GM12878 (cell line): ENCODE measurements at regions not wholly inside any gene's neighbourhood (a gene's known extent, or its start where the extent isn't known, plus 50 kb on each side); places are given as distances from the start of the nearest gene placed in this dataset.

ENCODE experiments used
- ATAC-seq: fragments of 200-7000 bp; cut with Tn5 transposase; 3 replicates; pipeline ENCODE4 v1.9.1; 2020; ENCODE audit warnings: mild to moderate bottlenecking, moderate library complexity
- BruUV-seq: library from RNA; stranded (reverse); fragments of 400-500 nt; replicated peaks from 2 replicates; lab custom pipeline; 2021; lab: Mats Ljungman, UMichigan
- CTCF ChIA-PET: fragments of 300-600 bp; sonication (Branson Sonifier 250); formaldehyde crosslinking; extraction: SDS; loops from one replicate; lab custom pipeline; 2021; ENCODE audit warnings: inconsistent platforms; lab: Yijun Ruan, JAX
- POLR2A ChIA-PET: fragments of 350-600 bp; formaldehyde crosslinking; extraction: SDS; loops from one replicate; lab custom pipeline; 2021; ENCODE audit warnings: inconsistent platforms; lab: Charles Lee
- RAD21 ChIA-PET: fragments of 300-600 bp; sonication (Branson Sonifier 250); formaldehyde crosslinking; loops from one replicate; lab custom pipeline; 2023; ENCODE audit warnings: antibody characterized with exemption; ENCODE audit not compliant: unreplicated experiment; lab: Charles Lee
- SMC1A ChIA-PET: fragments of 300-600 bp; sonication (Branson Sonifier 250); formaldehyde crosslinking; loops from one replicate; lab custom pipeline; 2023; ENCODE audit not compliant: unreplicated experiment, uncharacterized antibody; lab: Charles Lee
- DNase-seq: peaks from one replicate; pipeline ENCODE4 v3.0.0-alpha.2; 2011; ENCODE audit warnings: low read depth, low spot score
- FAIRE-seq: peaks from 3 replicates; lab custom pipeline; 2011; peaks lifted over from hg19 to GRCh38; lab: Jason Lieb, UNC
- H2AFZ ChIP-seq: 2 replicates; pipeline ENCODE4 v1.6.0; 2011; ENCODE audit warnings: low read depth, low read length, control low read depth; ENCODE audit not compliant: control insufficient read depth
- H3K27ac ChIP-seq: 2 replicates; pipeline ENCODE4 v1.5.1; 2011; ENCODE audit warnings: control low read depth; ENCODE audit not compliant: control insufficient read depth, insufficient read depth
- H3K27me3 ChIP-seq, 2 experiments: replicated peaks in 1 of 2; 2 replicates each; pipeline versions ENCODE4 v1.6.0 to v1.6.1; 2011; ENCODE audit warnings: low read length in 1 of 2; ENCODE audit not compliant: control insufficient read depth in 2 of 2, insufficient read depth in 2 of 2
- H3K36me3 ChIP-seq, 2 experiments: 2 replicates each; pipeline ENCODE4 v1.5.1; 2011; ENCODE audit warnings: low read length in 1 of 2; ENCODE audit not compliant: control insufficient read depth in 2 of 2, insufficient read depth in 2 of 2
- H3K4me1 ChIP-seq: 2 replicates; pipeline ENCODE4 v1.6.1; 2011; ENCODE audit warnings: mild to moderate bottlenecking, low read length, moderate library complexity, mixed read lengths; ENCODE audit not compliant: control insufficient read depth, insufficient read depth
- H3K4me2 ChIP-seq: 2 replicates; pipeline ENCODE4 v1.6.0; 2011; ENCODE audit warnings: control low read depth; ENCODE audit not compliant: control insufficient read depth, insufficient read depth
- H3K4me3 ChIP-seq: fragments of 200-600 bp; sonication (generic); 2 replicates; pipeline ENCODE4 v1.5.1; 2016
- H3K79me2 ChIP-seq: 2 replicates; pipeline ENCODE4 v1.6.0; 2011; ENCODE audit warnings: low read length; ENCODE audit not compliant: control insufficient read depth, insufficient read depth
- H3K9ac ChIP-seq: 2 replicates; pipeline ENCODE4 v1.8.0; 2011; ENCODE audit warnings: low read length, control low read depth, mixed read lengths; ENCODE audit not compliant: control insufficient read depth, insufficient read depth
- H3K9me3 ChIP-seq: replicated peaks from 3 replicates; pipeline ENCODE4 v1.5.1; 2011; ENCODE audit warnings: mild to moderate bottlenecking, low read length; ENCODE audit not compliant: control insufficient read depth, insufficient read depth
- H4K20me1 ChIP-seq: 2 replicates; pipeline ENCODE4 v1.6.0; 2011; ENCODE audit not compliant: control insufficient read depth, insufficient read depth
- CHD1 ChIP-seq: IDR thresholded peaks from 2 replicates; pipeline ENCODE4 v1.6.1; 2012; ENCODE audit warnings: low read depth, low read length, improper control_type of control experiment
- CHD2 ChIP-seq: IDR thresholded peaks from 2 replicates; pipeline ENCODE4 v1.6.1; 2011; ENCODE audit warnings: low read depth, low read length, improper control_type of control experiment, borderline replicate concordance
- CREB1 ChIP-seq: IDR thresholded peaks from 2 replicates; pipeline ENCODE4 v1.6.1; 2012; ENCODE audit warnings: low read depth, mild to moderate bottlenecking, inconsistent platforms
- DPF2 ChIP-seq: fragments of 450-650 bp; IDR thresholded peaks from 2 replicates; pipeline ENCODE4 v1.6.1; 2017; ENCODE audit warnings: mild to moderate bottlenecking
- E4F1 ChIP-seq: fragments of 450-650 bp; IDR thresholded peaks from 2 replicates; pipeline ENCODE4 v1.6.1; 2018; ENCODE audit warnings: borderline replicate concordance, mild to moderate bottlenecking; ENCODE audit not compliant: partially characterized antibody
- EP300 ChIP-seq, 2 experiments: fragments of 150-350 bp in 1 of 2; IDR thresholded peaks; 2 replicates each; pipeline ENCODE4 v1.6.1; 2011 to 2012; ENCODE audit warnings: low read depth in 2 of 2, low read length in 2 of 2, borderline replicate concordance in 1 of 2, improper control_type of control experiment in 1 of 2, inconsistent platforms in 1 of 2; ENCODE audit not compliant: control insufficient read depth in 1 of 2
- FOXK2 ChIP-seq: fragments of 450-650 bp; IDR thresholded peaks from 2 replicates; pipeline ENCODE4 v1.6.1; 2017; ENCODE audit warnings: mild to moderate bottlenecking, moderate library complexity
- HDAC6 ChIP-seq: fragments of 200-600 bp; sonication (generic); IDR thresholded peaks from one replicate; pipeline ENCODE4 v1.8.0; 2017; ENCODE audit warnings: antibody characterized with exemption; ENCODE audit not compliant: unreplicated experiment
- HSF1 ChIP-seq: fragments of 150-350 bp; IDR thresholded peaks from 2 replicates; pipeline ENCODE4 v1.6.1; 2014; ENCODE audit warnings: mild to moderate bottlenecking, low read depth, low read length
- IRF3 ChIP-seq: fragments of 450-650 bp; IDR thresholded peaks from 2 replicates; pipeline ENCODE4 v1.6.1; 2014; ENCODE audit warnings: mild to moderate bottlenecking
- NFYA ChIP-seq: IDR thresholded peaks from 2 replicates; pipeline ENCODE4 v1.6.1; 2011; ENCODE audit warnings: low read depth, mild to moderate bottlenecking, low read length, improper control_type of control experiment, borderline replicate concordance
- NRF1 ChIP-seq: conservative IDR thresholded peaks from 2 replicates; pipeline ENCODE4 v1.6.1; 2011; ENCODE audit warnings: mild to moderate bottlenecking, low read depth, low read length, improper control_type of control experiment
- PBX3 ChIP-seq: IDR thresholded peaks from 2 replicates; pipeline ENCODE4 v1.6.1; 2011; ENCODE audit warnings: mild to moderate bottlenecking, low read depth, low read length, moderate library complexity; ENCODE audit not compliant: insufficient replicate concordance
- RB1 ChIP-seq: fragments of 450-650 bp; formaldehyde crosslinking; IDR thresholded peaks from 2 replicates; pipeline ENCODE4 v1.6.1; 2017; ENCODE audit warnings: mild to moderate bottlenecking, borderline replicate concordance
- SUZ12 ChIP-seq: fragments of 200-600 bp; sonication (generic); IDR thresholded peaks from one replicate; pipeline ENCODE4 v1.6.1; 2018; ENCODE audit warnings: antibody characterized with exemption, mild to moderate bottlenecking; ENCODE audit not compliant: unreplicated experiment
- WGBS: methylation state at CpG from one replicate; pipeline ENCODE4 v1.1.6; 2016; ENCODE audit warnings: low lambda C conversion rate; ENCODE audit not compliant: insufficient replicate concordance, insufficient coverage; ENCODE audit errors: missing lambda C conversion rate; 5-methylcytosine and 5-hydroxymethylcytosine counted together
- in situ Hi-C: fragments of 300-500 bp; cut with MboI; formaldehyde crosslinking; loops from 9 replicates; pipeline ENCODE4 v1.14.3; 2018; ENCODE audit warnings: mixed read lengths
- intact Hi-C: fragments of 100-400 bp; cut with micrococcal nuclease; formaldehyde crosslinking; loops from one replicate; pipeline ENCODE4 v1.14.2; 2022; ENCODE audit not compliant: unreplicated experiment

GRCh38 chr4:122243785-122244184, 91.7 kb downstream of the BLTP1 start (continued):
- TF ChIP-seq E4F1 (no peak), HSF1 (no peak), RB1 (no peak), NFYA (no peak), CHD2 (no peak), PBX3 (no peak)

GRCh38 chr4:122244764-122245163, 92.6 kb downstream of the BLTP1 start:
- in situ Hi-C loops (no loop called here), intact Hi-C loops (no loop called here)
- no peaks in the 10 kb centered on the region for H3K9me3 ChIP-seq
- WGBS, result 82% methylated on average over 3 of the region's 3 CpGs
- TF ChIP-seq DPF2 (no peak), IRF3 (no peak), CREB1 (no peak), SUZ12 (no peak), CHD1 (no peak), NRF1 (no peak), EP300 (IDR thresholded peaks at IDR 0.05; ENCODE audit: borderline replicate concordance in 1 of 2, control insufficient read depth in 1 of 2, low read depth in 2 of 2, low read length in 2 of 2) (no peak), HDAC6 (no peak), FOXK2 (no peak), PBX3 (no peak)
- H3K27ac ChIP-seq, result no peak overlapping the region
- no peaks in the 10 kb centered on the region for H4K20me1 ChIP-seq
- no peak for FAIRE-seq
- no peaks in the 10 kb centered on the region for H3K79me2 ChIP-seq
- H3K9ac ChIP-seq, result no peak overlapping the region
- SMC1A ChIA-PET, result interaction anchor here (1.5 kb wide), 1 partner anchor 24 kb away, joined by 3 read pairs; no protein-coding TSS in a partner anchor
- H3K36me3 ChIP-seq, result peaks cover 0 to 6% of the 10 kb centered on the region in 2 experiments; a peak in 2 of 4 replicates
- ATAC-seq, result no peak
- no peak overlapping the region for H2AFZ ChIP-seq
- no peak overlapping the region for H3K4me2 ChIP-seq
- no peaks in the 10 kb centered on the region for H3K27me3 ChIP-seq
- no TSS peak for BruUV-seq
- no peaks in the 10 kb centered on the region for H3K4me1 ChIP-seq
- CTCF ChIA-PET, result interaction anchor here (1.5 kb wide), 1 partner anchor 10 kb away, joined by 3 read pairs; no protein-coding TSS in a partner anchor
- no peak overlapping the region for H3K4me3 ChIP-seq
- RAD21 ChIA-PET, result no interaction called here
- POLR2A ChIA-PET, result no interaction called here
- DNase-seq, result no peak
